M059J (cell line): ENCODE measurements at regions not wholly inside any gene's neighbourhood (a gene's known extent, or its start where the extent isn't known, plus 50 kb on each side); places are given as distances from the start of the nearest gene placed in this dataset.
A peak's percentile ranks its signal among the peaks of the same experiment; 100 is the strongest.

ENCODE experiments used
- DNase-seq: peaks from one replicate; pipeline ENCODE4 v3.0.0-alpha.2; 2012; ENCODE audit warnings: low read depth

DNA sequence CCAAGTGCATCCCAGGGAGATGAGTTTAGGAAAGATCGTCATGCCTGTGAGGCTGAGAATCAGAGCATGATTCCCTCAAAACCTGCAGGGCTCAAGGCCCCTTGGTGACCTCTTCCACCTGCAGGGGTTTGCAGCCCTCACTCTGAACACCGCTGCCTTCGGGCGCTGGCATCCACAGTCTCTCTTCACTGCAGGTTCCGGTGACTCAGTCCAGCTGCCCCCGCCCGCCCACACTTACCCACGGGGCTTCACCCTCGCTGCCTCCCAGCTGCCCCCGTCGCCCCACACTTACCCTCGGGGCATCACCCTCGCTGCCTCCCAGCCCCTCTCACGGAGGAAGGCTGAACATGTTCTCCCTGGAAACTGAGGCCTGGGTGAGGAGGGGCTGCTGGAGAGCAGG lies 277.1 kb downstream of the XXYLT1 start:
- DNase-seq = no peak

DNA sequence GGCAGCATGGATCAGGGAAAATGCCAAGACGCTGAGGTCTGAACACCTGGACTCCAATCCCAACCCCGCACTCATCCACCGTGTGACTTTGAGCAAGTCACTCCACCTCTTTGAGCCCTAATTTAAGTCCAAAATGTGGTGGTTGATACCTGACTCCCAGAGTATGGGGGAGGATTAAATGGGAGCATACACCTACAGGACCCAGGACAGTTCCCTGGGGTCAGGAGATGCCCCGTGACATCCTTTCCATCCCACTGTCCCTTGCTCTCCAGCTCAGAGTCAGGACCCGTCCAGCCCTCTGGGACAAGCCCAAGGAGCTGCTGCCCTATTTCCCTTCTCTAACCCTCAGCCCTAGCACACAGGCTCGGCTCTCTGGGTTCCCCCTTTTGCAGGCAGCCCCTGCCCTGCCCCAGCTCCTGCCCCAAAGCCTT lies 276.4 kb downstream of the XXYLT1 start:
- DNase-seq = no peak

DNA sequence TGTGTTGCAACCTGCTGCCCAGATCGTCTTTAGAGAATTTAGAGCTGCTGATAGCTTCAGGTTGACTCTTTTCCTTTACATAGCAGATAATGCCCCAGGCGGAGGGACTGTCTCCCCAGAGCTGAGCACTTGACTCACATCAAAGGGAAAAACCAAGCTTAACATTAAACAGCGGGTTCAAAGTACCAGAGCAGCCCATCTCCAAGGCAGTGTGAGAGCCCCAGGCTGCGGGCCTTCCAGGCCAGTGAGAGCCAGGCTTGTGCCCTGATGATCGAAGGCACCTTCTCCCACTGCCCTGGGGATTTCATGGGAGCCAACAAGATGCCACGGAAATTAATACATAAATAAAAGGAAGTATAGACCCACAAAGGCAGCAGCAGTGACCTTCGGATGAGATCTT lies 275.6 kb downstream of the XXYLT1 start:
- DNase-seq = no peak

DNA sequence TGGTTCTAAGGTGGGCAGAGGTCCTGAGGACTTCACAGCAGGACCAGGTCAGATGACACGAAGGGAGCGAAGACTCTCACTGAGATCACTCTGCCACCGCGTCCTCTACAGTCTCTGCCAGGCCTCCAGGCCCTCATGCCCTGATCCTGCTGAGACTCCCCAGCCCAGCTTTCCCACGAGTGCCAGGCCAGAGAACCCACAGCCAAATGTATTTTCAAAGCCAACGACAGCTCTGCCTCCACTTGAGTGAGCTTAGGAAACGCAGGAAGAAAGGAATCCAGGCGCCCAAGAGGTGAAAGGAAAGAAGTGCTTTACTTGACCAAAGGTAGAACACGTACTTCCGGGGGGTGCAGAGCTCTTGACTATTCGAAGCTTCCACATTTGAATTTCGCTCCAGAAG lies 275.0 kb downstream of the XXYLT1 start:
- DNase-seq = no peak

DNA sequence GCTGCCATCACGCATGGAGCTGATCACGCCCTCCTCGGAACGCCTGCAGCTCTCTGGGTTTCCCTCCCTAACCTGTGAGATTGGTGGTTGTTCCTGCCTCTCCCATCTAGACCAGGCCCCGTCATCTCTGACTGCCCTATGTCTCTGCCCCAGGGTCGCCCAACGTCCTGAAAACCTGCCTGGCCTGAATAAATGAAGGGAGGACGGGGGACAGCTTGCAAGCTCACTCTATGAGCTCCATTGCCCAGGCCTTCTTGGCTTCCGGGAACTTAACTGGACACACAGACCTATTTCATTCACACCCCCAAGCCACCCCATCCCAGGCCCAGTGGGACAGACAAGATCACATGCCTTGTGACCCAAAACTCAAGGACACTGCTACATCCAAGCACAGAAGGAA lies 274.2 kb downstream of the XXYLT1 start:
- no peak for DNase-seq

DNA sequence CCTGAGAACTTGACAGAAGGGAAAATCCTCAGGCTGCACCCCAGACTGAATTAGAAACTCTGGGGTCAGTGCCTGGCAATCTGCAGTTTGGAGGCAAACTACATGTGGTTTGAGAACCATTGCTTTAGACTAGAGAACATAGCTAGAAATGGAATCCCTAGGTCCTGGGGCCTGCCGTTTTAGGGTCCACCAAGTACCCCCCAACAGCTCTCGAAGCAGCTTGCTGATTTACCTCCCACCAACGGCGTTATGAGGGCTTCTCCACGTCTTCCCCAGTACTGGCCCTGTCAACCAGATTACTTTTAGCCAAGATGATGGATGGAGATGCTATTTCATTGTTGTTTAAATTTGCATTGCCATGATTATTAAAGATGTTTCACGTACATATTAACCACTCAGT lies 272.5 kb downstream of the XXYLT1 start:
- DNase-seq = no peak

DNA sequence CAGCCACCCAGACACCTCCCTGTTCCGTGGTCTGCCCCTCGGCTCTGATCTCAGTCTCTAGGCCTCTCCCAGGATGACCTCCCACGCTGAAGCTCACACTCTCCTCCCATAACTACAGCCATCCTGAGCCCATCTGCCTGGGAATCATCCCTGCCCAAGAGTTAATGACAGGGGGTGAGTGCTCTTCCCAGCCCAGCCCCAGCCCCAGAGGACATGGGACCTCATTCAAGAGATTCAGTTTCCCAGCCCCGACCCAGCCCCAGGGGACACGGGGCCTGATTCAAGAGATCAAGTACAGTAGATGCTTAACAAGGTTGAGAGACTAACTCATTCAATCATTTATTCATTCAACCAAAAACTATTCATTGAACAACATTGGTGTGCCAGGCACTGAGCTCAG lies 272.0 kb downstream of the XXYLT1 start:
- no peak for DNase-seq

DNA sequence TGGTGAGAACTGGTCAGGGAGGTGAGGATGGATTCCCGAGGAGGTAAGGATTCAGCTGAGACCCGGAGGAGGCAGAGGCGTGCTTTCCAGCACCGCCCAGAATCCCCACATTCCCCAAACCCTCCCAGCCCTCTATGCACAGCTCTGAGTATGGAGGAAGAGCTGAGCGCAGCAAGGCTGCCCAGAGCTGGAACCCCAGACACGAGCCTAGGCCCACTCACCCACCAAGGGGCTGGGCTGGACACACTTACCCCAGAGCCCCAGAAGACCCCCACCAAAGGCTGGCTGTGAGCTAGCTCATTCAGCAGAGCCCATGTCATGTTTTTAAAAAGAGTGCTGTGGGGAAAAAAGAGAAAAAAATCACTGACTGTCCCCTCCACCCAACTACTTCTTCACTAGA lies 271.5 kb downstream of the XXYLT1 start:
- no peak for DNase-seq

DNA sequence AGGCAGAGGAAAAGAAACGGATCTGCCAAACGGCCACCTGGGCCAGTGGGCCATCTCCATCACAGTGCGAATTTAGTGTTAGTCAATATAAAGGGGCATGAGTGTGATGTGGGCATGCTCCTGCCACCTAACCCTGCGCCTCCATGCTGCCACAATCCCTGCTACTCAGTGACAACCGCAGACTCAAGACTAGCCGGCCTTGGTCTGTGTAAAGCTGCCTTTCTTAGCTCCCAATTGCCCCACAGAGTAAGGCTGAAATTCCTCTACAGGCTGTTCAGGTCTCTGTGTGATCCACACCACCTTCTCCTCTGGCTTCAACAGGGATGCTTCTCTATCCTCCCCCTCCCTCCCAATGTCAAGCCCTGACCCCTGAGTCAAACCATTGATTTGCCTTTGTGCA lies 269.7 kb downstream of the XXYLT1 start:
- no peak for DNase-seq

DNA sequence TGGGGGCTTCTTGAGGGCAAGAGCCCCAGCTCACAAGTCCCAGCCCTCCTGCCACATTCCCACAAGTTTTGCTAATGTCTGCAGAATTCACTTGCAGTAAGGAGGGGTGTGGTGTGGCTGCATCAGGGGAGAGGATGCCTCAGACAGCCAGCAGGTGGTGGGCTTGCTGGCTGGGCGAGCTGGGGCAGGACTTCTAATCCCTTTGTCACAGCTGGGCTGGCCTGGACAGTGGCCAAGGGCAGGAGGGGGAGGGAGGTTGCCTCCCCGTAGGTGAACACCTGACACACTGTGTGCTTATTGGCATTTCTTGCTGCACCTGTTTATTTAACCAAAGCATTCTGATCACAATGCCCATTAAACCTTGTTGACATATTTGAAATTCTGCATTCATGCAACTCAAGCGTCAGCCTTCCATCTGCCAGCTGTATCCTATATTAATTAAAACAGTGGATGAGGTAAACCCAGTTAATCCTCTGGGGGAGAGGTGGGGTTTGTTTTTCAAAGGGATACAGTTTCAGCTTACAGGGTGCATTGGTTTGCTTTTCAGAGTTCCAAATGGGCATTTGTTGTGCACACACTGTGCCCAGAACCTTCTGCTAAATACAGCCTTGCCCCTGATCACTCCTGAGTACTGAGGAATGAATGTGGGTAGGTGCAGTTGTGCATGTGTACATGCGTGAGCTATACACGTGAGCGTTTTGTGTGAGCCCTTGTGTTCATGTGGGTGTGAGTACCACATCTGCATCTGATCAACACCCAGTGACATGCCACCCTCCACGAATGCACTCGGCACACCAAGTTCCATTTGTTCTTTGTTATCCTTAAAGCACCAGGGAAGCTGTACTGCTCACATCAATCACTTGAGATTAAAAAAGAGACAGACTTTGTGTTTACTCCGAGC lies 268.7 kb downstream of the XXYLT1 start:
- DNase-seq = peak; percentile 39

DNA sequence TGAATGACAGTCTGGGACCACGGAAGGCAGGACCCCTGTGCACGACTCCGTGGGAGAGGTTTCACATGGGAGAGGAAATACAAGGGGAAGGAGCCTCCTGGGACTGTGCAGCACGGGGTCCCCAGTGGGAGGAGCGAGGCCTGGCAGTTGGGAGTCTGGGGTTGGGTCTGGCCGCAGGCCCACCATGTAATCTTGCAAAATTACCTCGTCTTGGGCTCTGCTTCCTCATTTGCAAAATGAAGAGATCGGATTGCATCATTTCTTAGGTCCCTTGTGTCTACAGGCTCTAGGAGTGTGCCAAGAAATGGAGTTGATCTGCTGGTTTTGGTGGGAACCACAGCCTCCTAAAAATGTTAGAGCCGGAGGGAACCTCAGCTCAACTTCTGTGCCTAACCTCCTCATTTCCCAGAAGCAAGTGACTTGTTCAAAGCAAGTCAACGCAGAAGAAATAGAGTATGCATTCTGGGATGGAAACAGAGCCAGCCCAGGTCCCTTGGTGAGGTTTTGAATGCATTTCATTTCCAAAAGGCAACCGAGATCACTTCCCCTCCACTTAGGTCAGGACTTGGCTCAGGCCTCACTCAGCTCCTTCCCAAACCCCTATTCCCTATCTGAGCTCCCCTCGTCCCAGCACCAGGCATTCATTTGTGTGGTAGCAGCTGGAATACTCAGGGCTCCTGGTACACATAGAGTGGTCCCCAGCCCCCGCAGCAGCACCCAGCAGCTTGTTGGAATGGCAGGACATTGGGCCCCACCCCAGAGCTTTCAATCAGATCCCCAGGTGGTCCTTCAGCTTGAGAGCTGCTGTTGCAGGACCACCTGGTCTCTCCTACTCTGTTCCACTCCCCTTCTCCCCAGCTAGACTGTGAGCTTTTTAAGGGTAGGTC lies 267.7 kb downstream of the XXYLT1 start:
- DNase-seq = no peak

DNA sequence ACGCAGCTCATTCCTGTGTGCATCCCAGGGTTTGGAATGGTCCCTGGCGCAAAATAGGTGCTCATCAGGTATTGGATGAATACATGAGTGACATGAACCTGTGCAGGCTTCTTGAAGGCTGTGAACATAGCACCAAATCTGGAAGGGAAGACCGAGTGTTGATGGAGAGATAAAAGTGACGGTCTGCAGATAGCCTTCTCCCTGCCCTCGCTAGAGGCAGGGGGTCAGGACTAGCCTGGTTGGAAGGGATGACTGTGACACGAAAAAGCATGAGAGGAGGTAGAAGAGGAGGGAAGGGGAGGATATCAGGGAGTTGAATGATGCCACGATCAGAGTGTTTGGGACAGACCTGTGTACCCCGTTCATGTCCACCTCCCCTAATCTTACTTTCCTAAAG lies 267.1 kb downstream of the XXYLT1 start:
- DNase-seq = no peak

DNA sequence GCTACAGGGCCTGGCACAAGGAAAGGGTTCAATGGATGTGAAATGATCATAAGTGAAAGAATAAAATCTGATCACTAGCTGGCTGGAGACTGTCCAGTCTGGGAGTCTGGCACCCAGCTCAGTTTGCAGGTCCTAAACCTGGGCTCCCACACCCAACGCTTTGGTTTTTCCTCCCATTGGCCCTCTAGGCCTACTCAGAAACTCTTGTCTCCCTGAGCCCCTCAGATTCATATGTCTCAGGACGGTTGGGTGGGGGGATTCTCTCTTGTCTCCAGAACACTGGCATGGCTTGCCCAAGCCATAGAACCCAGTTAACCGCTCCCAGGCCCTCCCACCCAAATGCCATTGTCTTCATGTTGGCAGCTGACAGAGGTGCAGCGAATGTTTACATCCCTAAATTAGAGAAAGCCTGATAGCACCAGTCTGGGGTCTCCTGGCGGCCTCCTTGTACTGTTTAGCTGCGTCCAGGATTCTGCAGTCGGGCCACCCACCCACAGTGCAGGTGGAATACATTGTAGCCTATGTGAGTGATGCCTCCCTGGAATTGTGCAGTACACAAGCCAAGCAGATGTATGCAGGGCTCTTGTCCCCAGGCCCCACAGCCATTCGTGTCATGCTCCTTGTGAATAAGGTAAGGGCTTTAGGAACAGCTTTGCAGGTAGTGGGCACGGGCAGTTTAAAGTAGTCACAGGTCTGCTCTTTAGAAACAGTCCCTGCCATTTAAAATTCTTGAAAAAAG lies 266.3 kb downstream of the XXYLT1 start:
- DNase-seq = no peak

DNA sequence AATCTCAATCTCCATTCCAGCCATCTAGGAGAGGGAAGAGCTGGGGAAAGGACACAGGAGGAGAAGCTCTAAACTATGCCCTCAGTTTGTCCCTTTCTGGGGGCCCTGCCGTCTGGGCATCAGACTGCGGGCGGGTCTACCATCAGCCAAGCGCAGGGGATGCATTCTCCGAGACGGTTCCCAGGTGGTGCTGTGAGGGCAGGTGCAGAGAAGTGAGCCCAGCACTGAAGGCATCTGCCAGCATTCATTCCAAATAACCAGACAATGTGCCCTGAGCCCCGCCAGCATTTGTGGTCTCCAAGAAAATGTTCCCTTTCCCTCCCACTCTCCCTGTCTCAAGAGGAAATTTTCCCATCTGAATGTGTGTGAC lies 265.7 kb downstream of the XXYLT1 start:
- no peak for DNase-seq

DNA sequence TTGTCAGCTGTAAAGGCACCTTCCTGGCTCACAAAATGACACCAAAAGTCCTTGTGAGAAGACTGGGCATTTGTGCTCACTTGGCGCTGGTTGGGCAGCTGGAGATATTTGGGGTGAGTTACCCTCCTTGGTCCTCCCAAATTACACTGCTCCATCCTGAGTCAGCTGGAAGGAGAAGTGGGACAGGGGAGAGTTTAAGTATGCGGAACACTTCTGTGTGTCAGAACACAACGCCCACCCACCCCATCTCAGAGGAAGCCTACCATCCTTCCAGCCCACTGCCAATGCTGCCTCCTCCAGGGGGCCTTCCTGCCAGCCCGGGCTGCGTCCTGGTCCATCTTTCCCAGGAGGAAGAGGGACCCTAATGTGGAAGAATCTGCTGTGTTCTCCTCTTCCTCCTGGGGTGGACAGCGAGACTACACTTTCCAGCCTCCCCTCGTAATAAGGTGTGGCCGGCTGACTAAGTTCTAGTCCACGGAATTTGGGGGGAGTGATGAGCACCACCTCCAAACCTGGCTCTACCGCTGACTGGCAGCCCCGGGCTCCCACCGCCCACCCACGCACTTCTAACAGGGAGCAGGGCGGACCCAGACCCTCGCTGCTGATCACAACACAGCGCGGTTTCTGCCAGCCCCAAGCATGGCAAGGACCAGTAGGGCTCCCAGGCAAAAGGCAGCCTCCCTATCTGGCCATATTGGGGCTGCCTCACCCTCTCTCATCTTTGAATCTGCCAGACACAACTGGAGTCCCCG lies 265.0 kb downstream of the XXYLT1 start:
- no peak for DNase-seq

DNA sequence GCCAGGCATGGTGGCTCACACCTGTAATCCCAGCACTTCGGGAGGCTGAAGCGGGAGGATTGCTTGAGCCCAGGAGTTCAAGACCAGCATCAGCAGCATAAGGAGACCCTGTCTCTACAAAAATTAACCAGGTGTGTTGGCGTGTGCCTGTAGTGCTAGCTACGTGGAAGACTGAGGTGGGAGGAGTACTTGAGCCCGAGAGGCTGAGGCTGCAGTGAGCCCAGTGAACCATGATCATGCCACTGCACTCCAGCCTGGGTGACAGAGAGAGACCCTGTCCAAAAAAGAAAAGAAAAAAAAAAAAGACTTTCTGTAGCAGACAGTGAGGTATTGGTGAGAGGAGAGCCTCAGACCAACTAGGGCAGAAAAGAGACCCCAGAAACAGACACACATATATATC lies 263.8 kb downstream of the XXYLT1 start:
- DNase-seq = no peak

DNA sequence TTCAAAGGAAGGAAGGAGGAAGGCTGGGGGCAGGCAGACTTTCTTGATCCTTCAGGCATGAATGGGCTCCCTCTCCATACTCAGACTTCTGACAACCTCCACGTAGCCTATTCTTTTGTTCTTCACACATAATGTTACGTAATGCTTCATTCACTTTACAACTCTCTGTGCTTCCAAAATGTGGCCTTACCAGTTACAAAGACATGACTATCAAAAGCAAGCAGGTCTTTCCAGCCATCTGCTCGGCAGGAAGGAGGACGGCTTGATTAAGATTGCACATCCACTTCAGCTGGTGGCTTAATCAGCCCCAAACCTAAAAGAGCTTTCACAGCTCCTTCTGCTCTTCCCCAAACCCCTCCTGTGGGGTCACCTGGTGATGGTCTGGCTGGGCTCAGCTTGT lies 263.2 kb downstream of the XXYLT1 start:
- DNase-seq = no peak

DNA sequence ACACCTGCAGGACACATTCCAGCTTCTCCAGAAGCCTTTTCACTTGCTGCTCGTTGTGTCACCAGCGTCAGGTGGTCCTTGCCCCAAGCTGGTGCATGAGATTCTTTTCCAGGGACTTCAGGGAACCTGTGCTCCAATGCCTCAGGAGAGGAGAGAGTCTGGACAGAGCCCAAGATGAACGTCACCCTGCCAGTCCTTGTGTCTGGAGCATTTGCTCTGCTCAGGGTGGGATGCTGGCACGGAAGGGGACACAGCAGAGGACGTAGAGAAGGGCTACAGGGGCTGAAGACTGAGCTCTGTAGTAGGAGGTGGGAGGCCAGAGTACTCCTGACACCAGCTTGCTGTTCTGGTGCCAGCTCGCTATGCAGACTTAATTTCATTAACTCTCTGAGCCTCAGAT lies 262.1 kb downstream of the XXYLT1 start:
- DNase-seq = no peak

DNA sequence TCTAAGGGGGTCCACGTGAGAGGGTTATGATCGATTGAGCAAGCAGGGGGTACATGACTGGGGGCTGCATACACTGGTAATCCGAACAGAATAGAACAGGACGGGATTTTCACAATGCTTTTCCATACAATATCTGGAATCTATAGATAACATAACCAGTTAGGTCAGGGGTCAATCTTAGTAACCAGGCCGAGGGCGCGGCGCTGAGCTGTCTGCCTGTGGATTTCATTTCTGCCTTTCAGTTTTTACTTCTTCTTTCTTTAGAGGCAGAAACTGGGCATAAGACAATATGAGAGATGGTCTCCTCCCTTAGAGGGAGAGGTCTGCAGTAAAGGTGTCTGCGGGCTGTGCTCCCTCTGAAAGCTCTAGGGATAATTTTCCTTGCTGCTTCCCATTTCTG lies 261.3 kb downstream of the XXYLT1 start:
- no peak for DNase-seq

DNA sequence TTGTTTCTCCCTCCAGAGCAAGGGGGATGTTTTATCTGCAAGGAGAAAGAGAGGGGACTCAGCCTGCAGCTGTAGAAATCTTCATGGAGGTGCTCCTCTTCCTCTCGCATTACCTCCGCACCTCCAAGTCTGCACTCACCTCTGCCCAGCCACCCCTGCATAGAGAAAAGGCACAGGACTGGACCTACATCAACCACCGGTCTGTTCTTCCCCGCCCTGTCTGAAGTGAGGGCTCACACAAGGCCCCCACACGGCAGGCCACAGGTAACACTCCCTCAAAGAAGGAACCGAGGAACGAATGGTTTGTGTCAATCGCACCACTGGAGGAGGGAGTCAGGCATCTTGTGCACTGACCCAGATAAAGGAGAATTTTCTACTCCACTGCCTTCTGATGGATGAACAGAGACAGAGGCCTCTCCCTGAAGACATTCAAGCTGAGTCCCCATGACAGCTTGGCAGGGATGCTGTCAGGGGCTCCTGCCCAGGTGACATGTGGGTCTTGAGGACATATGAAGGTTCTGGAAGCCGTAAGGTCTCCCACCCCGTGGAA lies 260.3 kb downstream of the XXYLT1 start:
- no peak for DNase-seq

DNA sequence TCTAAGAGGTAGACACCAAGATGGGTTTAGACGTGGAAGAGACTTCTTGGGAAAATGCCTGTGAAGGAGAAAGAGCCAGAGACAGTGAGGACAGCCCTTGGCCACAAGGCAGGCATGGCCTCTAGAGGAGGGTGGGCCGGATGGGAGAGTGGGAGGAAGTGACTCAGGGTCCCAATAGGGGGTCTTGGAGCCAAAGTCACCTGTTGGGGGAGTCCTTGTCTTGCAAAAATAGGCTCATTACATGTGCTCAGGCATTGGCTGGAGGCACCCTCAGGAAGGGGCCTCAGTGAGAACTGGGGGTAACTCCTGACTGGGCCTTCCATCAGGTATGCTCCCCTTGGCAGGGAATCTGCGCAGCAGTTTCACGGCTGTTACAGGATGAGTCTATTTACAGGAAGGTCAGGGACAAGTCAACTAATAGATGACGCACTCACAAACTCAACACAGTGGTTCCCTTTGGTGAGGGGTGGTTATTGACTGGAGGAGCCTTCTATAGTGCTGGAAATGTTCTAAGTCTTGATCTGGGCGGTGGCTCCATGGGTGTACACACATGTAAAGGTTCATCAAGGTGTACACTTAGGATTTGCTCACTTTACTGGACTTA lies 259.6 kb downstream of the XXYLT1 start:
- no peak for DNase-seq
